Lower lobe of right lung (tissue), 2 donors: ENCODE measurements at regions not wholly inside any gene's neighbourhood (a gene's known extent, or its start where the extent isn't known, plus 50 kb on each side); places are given as distances from the start of the nearest gene placed in this dataset.

Source experiments
- ATAC-seq, 2 donors: fragments of 200-7000 bp; cut with Tn5 transposase; one replicate each; pipeline ENCODE4 v1.9.1; 2020 to 2022; ENCODE audit warnings: mild to moderate bottlenecking in 2 of 2, moderate library complexity in 2 of 2
- DNase-seq: peaks from one replicate; pipeline ENCODE4 v3.0.0-alpha.2; 2020
- H3K27ac ChIP-seq: fragments of 200-600 bp; one replicate; pipeline ENCODE4 v1.8.0; 2022
- H3K27me3 ChIP-seq: fragments of 200-600 bp; one replicate; pipeline ENCODE4 v1.8.0; 2022; ENCODE audit warnings: low read depth
- H3K36me3 ChIP-seq: fragments of 200-600 bp; one replicate; pipeline ENCODE4 v1.8.0; 2022; ENCODE audit warnings: mild to moderate bottlenecking
- H3K4me1 ChIP-seq: fragments of 200-600 bp; one replicate; pipeline ENCODE4 v1.8.0; 2022
- H3K4me3 ChIP-seq: fragments of 200-600 bp; one replicate; pipeline ENCODE4 v1.8.0; 2022; ENCODE audit warnings: mild to moderate bottlenecking
- H3K9me3 ChIP-seq: fragments of 200-600 bp; one replicate; pipeline ENCODE4 v1.8.0; 2022
- CTCF ChIP-seq: fragments of 200-600 bp; IDR thresholded peaks from one replicate; pipeline ENCODE4 v1.8.0; 2022; ENCODE audit warnings: antibody characterized with exemption, mild to moderate bottlenecking
- intact Hi-C: fragments of 100-400 bp; cut with DNase I; formaldehyde crosslinking; loops from one replicate; pipeline ENCODE4 v1.11.0; 2022
- donor health status: DM: no; HTN: yes; CAD: no; lungs with severe emphysema.

GRCh38 chr2:122598784-122599183 is 843.3 kb downstream of the TSN start:
- ATAC-seq (no peak), DNase-seq (no peak)
- Histone ChIP-seq H3K27me3 (no peaks in the 10 kb centered on the region), H3K9me3 (no peaks in the 10 kb centered on the region), H3K4me3 (no peak overlapping the region), H3K36me3 (no peaks in the 10 kb centered on the region), H3K4me1 (no peaks in the 10 kb centered on the region), H3K27ac (no peak overlapping the region)
- intact Hi-C loops = no loop called here
- TF ChIP-seq CTCF = no peak

- DNase-seq (no peak), ATAC-seq (no peak)
- Histone ChIP-seq H3K4me3 (no peak overlapping the region), H3K9me3 (no peaks in the 10 kb centered on the region), H3K36me3 (no peaks in the 10 kb centered on the region), H3K27ac (no peak overlapping the region), H3K27me3 (no peaks in the 10 kb centered on the region), H3K4me1 (no peaks in the 10 kb centered on the region)
- no peak for TF ChIP-seq CTCF
- intact Hi-C loops = no loop called here
These were observed 855.6 kb downstream of the TSN start for GRCh38 chr2:122610948-122611609.

GRCh38 chr2:122622934-122623333 is 867.5 kb downstream of the TSN start:
- Histone ChIP-seq H3K36me3 (no peaks in the 10 kb centered on the region), H3K27me3 (no peaks in the 10 kb centered on the region), H3K4me1 (no peaks in the 10 kb centered on the region), H3K4me3 (no peak overlapping the region), H3K27ac (no peak overlapping the region), H3K9me3 (peaks cover 6% of the 10 kb centered on the region)
- DNase-seq (no peak), ATAC-seq (no peak)
- intact Hi-C loops = no loop called here
- no peak for TF ChIP-seq CTCF

GRCh38 chr2:122627388-122627787 is 871.9 kb downstream of the TSN start:
- no peak overlapping the region for H3K4me3 ChIP-seq
- no peak overlapping the region for H3K27ac ChIP-seq
- intact Hi-C loops = no loop called here
- no peak for TF ChIP-seq CTCF
- no peak for ATAC-seq
- no peaks in the 10 kb centered on the region for H3K27me3 ChIP-seq
- no peak for DNase-seq
- H3K9me3 ChIP-seq = no peaks in the 10 kb centered on the region
- no peaks in the 10 kb centered on the region for H3K4me1 ChIP-seq
- H3K36me3 ChIP-seq = no peaks in the 10 kb centered on the region

GRCh38 chr2:122634256-122634655 is 878.8 kb downstream of the TSN start:
- Histone ChIP-seq H3K9me3 (no peaks in the 10 kb centered on the region), H3K27ac (no peak overlapping the region), H3K4me3 (no peak overlapping the region), H3K36me3 (no peaks in the 10 kb centered on the region), H3K27me3 (no peaks in the 10 kb centered on the region), H3K4me1 (no peaks in the 10 kb centered on the region)
- intact Hi-C loops = no loop called here
- no peak for ATAC-seq
- DNase-seq = no peak
- no peak for TF ChIP-seq CTCF

GRCh38 chr2:122634920-122635319 is 879.5 kb downstream of the TSN start:
- Histone ChIP-seq H3K27me3 (no peaks in the 10 kb centered on the region), H3K36me3 (no peaks in the 10 kb centered on the region), H3K4me3 (no peak overlapping the region), H3K4me1 (no peaks in the 10 kb centered on the region), H3K9me3 (no peaks in the 10 kb centered on the region), H3K27ac (no peak overlapping the region)
- intact Hi-C loops = no loop called here
- no peak for DNase-seq
- no peak for TF ChIP-seq CTCF
- ATAC-seq = no peak
